Natural killer cell (primary cell): ENCODE measurements at regions not wholly inside any gene's neighbourhood (a gene's known extent, or its start where the extent isn't known, plus 50 kb on each side); places are given as distances from the start of the nearest gene placed in this dataset.

ENCODE experiments used
- ATAC-seq, 3 donors: fragments of 150-1000 bp in 2 of 3; fragments of 200-7000 bp in 1 of 3; cut with Tn5 transposase; 1 replicate in 1 of 3; 2 replicates in 2 of 3; pipeline ENCODE4 v1.10.0; 2021; ENCODE audit warnings: mild to moderate bottlenecking in 2 of 3, moderate library complexity in 2 of 3
- DNase-seq, 2 donors: peaks; one replicate each; pipeline versions ENCODE4 v3.0.0 to v3.0.0-alpha.2; 2013 to 2021; ENCODE audit warnings: mixed read lengths in 1 of 2
- H3K27ac ChIP-seq: one replicate; pipeline ENCODE4 v1.5.1; 2013; ENCODE audit warnings: mild to moderate bottlenecking, low read length
- H3K27me3 ChIP-seq: one replicate; pipeline ENCODE4 v1.6.1; 2013; ENCODE audit warnings: low read length; ENCODE audit not compliant: control insufficient read depth, insufficient read depth
- H3K36me3 ChIP-seq: one replicate; pipeline ENCODE4 v1.6.1; 2013; ENCODE audit warnings: low read length; ENCODE audit not compliant: control insufficient read depth, insufficient read depth
- H3K4me1 ChIP-seq: one replicate; pipeline ENCODE4 v1.6.1; 2013; ENCODE audit warnings: low read length; ENCODE audit not compliant: control insufficient read depth, insufficient read depth
- H3K4me3 ChIP-seq: one replicate; pipeline ENCODE4 v1.5.1; 2013; ENCODE audit warnings: low read length
- H3K9me3 ChIP-seq: one replicate; pipeline ENCODE4 v1.6.1; 2013; ENCODE audit warnings: low read length; ENCODE audit not compliant: control insufficient read depth, insufficient read depth
- H3K27ac Mint-ChIP-seq, 2 donors: one replicate each; pipeline ENCODE4 v1.8.0; 2022; ENCODE audit warnings: mild to moderate bottlenecking in 2 of 2, mixed read lengths in 2 of 2, moderate library complexity in 1 of 2
- H3K27me3 Mint-ChIP-seq, 2 donors: one replicate each; pipeline ENCODE4 v1.8.0; 2022; ENCODE audit warnings: low read depth in 2 of 2, mixed read lengths in 2 of 2
- H3K36me3 Mint-ChIP-seq: one replicate; pipeline ENCODE4 v1.8.0; 2022; ENCODE audit warnings: mixed read lengths
- H3K4me1 Mint-ChIP-seq, 2 donors: one replicate each; pipeline ENCODE4 v1.8.0; 2022; ENCODE audit warnings: mixed read lengths in 2 of 2
- H3K4me3 Mint-ChIP-seq: one replicate; pipeline ENCODE4 v1.8.0; 2022; ENCODE audit warnings: mild to moderate bottlenecking, moderate library complexity, mixed read lengths
- H3K9me3 Mint-ChIP-seq, 2 donors: one replicate each; pipeline ENCODE4 v1.8.0; 2022; ENCODE audit warnings: mixed read lengths in 2 of 2
- CTCF ChIP-seq: fragments of 200-600 bp; IDR thresholded peaks from one replicate; pipeline ENCODE4 v1.8.0; 2022; ENCODE audit warnings: antibody characterized with exemption
- WGBS: methylation state at CpG from one replicate; pipeline ENCODE4 v1.1.7; 2013; ENCODE audit warnings: missing lambda C conversion rate; ENCODE audit not compliant: insufficient coverage; 5-methylcytosine and 5-hydroxymethylcytosine counted together
- intact Hi-C: fragments of 100-400 bp; cut with micrococcal nuclease; formaldehyde crosslinking; loops from one replicate; pipeline ENCODE4 v1.14.2; 2022

DNA sequence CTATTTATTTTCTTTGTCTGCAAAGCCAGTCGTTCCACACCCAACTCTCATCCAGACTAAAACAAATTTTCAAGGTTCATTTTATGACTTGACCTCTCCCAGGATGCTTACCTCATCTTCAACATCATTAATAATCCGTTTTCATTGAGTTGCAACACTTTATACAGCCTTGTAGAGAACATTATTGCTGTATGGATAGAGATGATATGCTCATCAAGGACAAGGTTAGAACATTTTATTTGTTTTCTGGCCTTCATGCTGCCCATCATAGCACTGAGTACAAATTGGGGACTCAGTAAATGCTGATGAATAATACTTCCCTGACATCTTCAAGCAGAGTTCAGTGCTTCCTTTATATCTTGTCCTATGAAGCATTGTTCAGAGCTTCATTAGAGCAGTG is 120.2 kb downstream of the OXSM start:
- Histone ChIP-seq H3K4me1 (peaks cover 12% of the 10 kb centered on the region), H3K4me3 (no peak overlapping the region), H3K9me3 (no peaks in the 10 kb centered on the region), H3K27me3 (peaks cover 2% of the 10 kb centered on the region), H3K36me3 (no peaks in the 10 kb centered on the region), H3K27ac (peak overlapping the region; percentile 12)
- Mint-ChIP-seq H3K36me3 (no peaks in the 10 kb centered on the region), H3K27me3 (peaks cover 0 to 3% of the 10 kb centered on the region in 2 donors), H3K4me3 (no peak overlapping the region), H3K27ac (peak overlapping the region; percentile 95 to 98), H3K4me1 (peaks cover 32 to 33% of the 10 kb centered on the region in 2 donors), H3K9me3 (no peaks in the 10 kb centered on the region)
- TF ChIP-seq CTCF = no peak
- intact Hi-C loops = loop anchor here (5.0 kb wide), 1 partner anchor 123 kb away; no protein-coding TSS in a partner anchor
- 88% methylated on average over 1 of the region's 2 CpGs for WGBS
- ATAC-seq = no peak
- no peak for DNase-seq

DNA sequence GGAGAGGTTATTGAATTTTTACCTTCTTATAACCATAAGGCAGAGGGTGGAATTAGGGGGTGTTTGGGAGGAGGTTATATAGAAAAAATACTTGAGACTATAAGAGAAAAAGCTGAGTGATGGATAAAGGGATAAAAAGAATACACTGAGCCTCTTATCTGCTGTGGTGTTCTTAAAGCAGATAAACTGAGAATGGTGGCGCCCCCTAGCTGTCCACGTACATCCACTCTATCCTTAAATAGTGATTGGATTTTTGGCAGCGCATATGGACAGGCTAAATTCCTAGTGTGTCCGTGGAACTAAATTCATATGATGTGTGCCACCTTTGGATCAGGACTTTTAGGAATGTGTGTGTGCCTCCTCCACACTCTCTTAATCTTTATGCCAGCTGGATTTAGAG is 121.1 kb downstream of the OXSM start:
- WGBS = 86% methylated on average over 4 of the region's 4 CpGs
- no peaks in the 10 kb centered on the region for H3K36me3 ChIP-seq
- intact Hi-C loops = loop anchor here (1.0 to 5.0 kb wide), 2 partner anchors 124 to 263 kb away; no protein-coding TSS in a partner anchor
- ATAC-seq (no peak), DNase-seq (peak in 1 of 2 donors; percentile 62)
- H3K27ac ChIP-seq = peak overlapping the region; percentile 93
- H3K4me3 Mint-ChIP-seq = peak overlapping the region; percentile 72
- TF ChIP-seq CTCF = peak; percentile 12
- H3K27me3 ChIP-seq = peaks cover 2% of the 10 kb centered on the region
- no peaks in the 10 kb centered on the region for H3K9me3 Mint-ChIP-seq
- peaks cover 12% of the 10 kb centered on the region for H3K4me1 ChIP-seq
- no peaks in the 10 kb centered on the region for H3K36me3 Mint-ChIP-seq
- H3K9me3 ChIP-seq = no peaks in the 10 kb centered on the region
- peaks cover 0 to 3% of the 10 kb centered on the region in 2 donors for H3K27me3 Mint-ChIP-seq
- H3K4me3 ChIP-seq = no peak overlapping the region
- peak overlapping the region; percentile 95 to 98 for H3K27ac Mint-ChIP-seq
- peaks cover 32 to 33% of the 10 kb centered on the region in 2 donors for H3K4me1 Mint-ChIP-seq

GRCh38 chr3:25911525-25912295 is 121.8 kb downstream of the OXSM start:
- Histone ChIP-seq H3K9me3 (no peaks in the 10 kb centered on the region), H3K27ac (peak overlapping the region; percentile 93), H3K4me1 (peaks cover 12% of the 10 kb centered on the region), H3K36me3 (no peaks in the 10 kb centered on the region), H3K4me3 (no peak overlapping the region), H3K27me3 (peaks cover 2% of the 10 kb centered on the region)
- peaks cover 32 to 33% of the 10 kb centered on the region in 2 donors for H3K4me1 Mint-ChIP-seq
- TF ChIP-seq CTCF = no peak
- H3K27me3 Mint-ChIP-seq = peaks cover 0 to 3% of the 10 kb centered on the region in 2 donors
- peak in 1 of 2 donors; percentile 67 for DNase-seq
- peak; percentile 81 to 84 (median 82) for ATAC-seq
- no peaks in the 10 kb centered on the region for H3K9me3 Mint-ChIP-seq
- intact Hi-C loops = loop anchor here (1.0 to 5.0 kb wide), 2 partner anchors 124 to 263 kb away; no protein-coding TSS in a partner anchor
- no peaks in the 10 kb centered on the region for H3K36me3 Mint-ChIP-seq
- 41% methylated on average over 7 of the region's 7 CpGs for WGBS
- H3K27ac Mint-ChIP-seq = peak overlapping the region; percentile 95 to 98
- peak overlapping the region; percentile 72 for H3K4me3 Mint-ChIP-seq
